GM13976 (cell line): ENCODE measurements at regions not wholly inside any gene's neighbourhood (a gene's known extent, or its start where the extent isn't known, plus 50 kb on each side); places are given as distances from the start of the nearest gene placed in this dataset.

Source experiments
- DNase-seq: peaks from one replicate; pipeline ENCODE4 v3.0.0; 2012; ENCODE audit warnings: low spot score
- in situ Hi-C: fragments of 300-500 bp; cut with MboI; formaldehyde crosslinking; loops from one replicate; pipeline ENCODE4 v1.12.0; 2022; ENCODE audit warnings: low sequenced_read_pairs, mixed read lengths, inconsistent platforms; ENCODE audit not compliant: unreplicated experiment
- TF ChIP-seq, protein P1 (sequence below): IDR thresholded peaks from 2 replicates; pipeline ENCODE4 v1.5.1; 2012; ENCODE audit warnings: borderline replicate concordance, mild to moderate bottlenecking; ENCODE audit not compliant: insufficient read depth; ENCODE audit errors: extremely low read depth, missing control alignments, control extremely low read depth

DNA sequence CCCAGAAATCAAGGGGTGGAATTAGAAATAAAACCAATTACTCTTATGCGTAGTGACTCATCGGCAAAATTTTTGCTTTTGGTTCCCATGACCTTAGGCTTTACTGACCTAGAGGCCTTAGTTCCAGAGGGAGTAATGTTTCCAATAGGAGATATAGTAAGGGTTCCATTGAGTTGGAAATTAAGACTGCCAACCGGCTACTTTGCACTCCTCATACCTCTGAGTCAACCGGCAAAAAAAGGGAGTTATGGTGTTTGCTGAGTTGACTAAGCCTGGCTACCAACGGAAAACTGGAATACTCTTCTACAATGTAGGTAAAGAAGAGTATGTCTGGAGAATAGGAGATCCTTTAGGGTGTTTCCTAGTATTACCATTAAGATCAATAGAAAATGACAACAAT, 919.8 kb downstream of the CENPC start:
- DNase-seq = no peak
- in situ Hi-C loops = no loop called here
- TF ChIP-seq, protein P1, sequence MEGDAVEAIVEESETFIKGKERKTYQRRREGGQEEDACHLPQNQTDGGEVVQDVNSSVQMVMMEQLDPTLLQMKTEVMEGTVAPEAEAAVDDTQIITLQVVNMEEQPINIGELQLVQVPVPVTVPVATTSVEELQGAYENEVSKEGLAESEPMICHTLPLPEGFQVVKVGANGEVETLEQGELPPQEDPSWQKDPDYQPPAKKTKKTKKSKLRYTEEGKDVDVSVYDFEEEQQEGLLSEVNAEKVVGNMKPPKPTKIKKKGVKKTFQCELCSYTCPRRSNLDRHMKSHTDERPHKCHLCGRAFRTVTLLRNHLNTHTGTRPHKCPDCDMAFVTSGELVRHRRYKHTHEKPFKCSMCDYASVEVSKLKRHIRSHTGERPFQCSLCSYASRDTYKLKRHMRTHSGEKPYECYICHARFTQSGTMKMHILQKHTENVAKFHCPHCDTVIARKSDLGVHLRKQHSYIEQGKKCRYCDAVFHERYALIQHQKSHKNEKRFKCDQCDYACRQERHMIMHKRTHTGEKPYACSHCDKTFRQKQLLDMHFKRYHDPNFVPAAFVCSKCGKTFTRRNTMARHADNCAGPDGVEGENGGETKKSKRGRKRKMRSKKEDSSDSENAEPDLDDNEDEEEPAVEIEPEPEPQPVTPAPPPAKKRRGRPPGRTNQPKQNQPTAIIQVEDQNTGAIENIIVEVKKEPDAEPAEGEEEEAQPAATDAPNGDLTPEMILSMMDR = no peak

DNA sequence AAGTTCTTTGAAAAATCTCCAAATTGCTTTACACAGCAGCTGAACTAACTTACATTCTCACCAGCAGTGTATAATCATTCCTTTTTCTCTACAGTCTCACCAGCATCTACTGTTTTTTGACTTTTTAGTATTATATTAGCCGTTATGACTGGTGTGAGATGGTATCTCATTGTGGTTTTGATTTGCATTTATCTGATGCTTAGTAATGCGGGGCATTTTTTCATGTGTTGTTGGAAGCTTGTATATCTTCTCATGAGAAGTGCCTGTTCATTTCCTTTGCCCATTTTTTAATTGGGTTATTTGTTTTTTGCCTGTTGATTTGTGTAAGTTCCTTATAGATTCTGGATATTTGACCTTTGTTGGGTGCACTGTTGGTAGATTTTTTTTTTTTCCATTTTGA, 931.7 kb downstream of the CENPC start:
- TF ChIP-seq, protein P1 = no peak
- DNase-seq = no peak
- in situ Hi-C loops = no loop called here

DNA sequence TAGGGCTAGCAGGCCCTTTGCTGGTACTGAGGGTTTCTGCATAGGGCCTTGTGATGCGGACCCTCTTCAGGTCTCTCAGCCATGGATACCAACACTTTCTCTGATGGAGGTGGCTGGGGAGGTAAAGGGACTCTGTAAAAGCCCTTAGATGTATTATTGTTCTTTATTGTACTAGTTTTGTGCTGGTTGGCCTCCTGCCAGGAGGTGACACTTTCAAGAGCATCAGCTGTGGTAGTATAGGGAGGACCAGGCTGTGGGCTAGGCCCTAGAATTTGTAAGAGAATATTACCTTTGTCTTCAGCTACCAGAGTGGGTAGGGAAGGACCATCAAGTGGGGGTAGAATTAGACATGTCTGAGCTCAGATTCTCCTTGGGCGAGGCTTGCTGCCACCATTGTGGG, 936.3 kb downstream of the CENPC start:
- TF ChIP-seq, protein P1 = no peak
- in situ Hi-C loops = no loop called here
- no peak for DNase-seq

DNA sequence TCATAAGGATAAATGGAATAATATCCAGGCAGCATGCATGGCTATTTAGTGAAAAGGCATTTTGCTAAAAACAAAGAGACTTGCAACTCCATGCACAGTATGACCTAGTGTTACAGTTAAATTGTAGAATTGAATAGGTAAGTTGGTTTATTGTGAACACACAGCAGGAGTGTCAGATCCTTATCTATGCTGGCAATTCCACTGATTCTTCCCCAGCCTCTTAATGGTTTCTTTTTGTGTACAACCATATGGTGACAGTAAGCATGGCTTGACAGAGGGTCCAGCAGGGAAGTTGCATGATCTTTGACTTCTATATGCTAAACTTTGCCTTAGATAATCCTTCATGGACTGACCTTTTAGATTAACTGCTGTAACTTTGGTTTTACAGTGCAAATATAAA, 936.6 kb upstream of the EPHA5 start:
- no peak for DNase-seq
- in situ Hi-C loops = no loop called here
- TF ChIP-seq, protein P1 = no peak

DNA sequence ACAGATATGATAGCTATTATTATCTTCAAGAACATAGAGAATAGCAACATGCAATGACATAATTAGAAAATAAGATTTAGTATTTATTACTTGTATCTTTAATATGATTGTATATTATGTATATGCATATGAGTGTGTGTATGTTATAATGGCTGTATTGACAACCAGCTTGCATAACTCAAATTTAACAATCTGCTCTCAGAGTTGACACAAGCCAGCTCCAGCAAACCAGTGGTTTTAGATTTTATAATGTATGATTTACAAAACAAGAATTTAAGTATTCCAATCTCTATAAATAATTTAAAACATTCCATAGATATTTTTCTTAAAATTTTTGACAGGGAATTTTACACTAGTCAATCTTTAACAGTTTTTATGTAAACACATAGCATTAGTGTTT, 935.9 kb upstream of the EPHA5 start:
- in situ Hi-C loops = no loop called here
- no peak for DNase-seq
- TF ChIP-seq, protein P1 = no peak

DNA sequence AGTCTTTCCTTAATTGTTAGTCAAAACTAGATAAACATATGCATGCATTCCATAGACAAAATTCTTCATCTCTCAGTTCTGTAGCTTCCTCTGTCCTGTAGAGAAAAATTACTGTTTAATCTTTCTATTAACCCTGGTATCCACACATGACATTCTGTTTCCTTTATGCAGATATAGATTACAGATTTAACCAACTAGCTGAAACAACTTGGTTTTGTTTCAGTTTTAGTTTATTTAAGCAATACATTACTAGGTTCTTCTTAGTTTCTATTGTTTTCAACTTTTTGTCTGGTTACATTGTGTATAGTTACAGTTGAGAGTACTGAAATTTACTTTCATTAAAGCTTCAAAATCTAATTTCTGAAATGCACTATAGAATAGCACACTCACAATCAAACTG, 933.9 kb upstream of the EPHA5 start:
- DNase-seq = no peak
- TF ChIP-seq, protein P1 = no peak
- in situ Hi-C loops = no loop called here

DNA sequence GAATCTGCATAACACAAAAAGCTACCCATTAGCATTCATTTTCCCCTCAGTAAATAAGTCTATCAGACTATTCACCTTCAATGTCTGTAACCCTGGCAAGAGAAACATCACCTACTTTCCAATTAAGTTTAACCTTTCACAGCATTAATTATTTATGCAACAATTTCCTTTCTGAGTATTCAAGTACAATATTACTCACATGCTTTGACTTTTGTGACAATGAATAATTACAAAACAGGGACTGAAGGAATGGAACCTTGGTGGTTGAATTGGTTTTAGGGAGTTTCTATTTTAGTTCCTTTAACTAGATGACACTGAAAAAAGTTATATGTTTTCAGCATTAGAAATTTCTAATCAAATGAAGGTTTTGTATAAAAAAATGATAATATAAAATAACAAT, 932.3 kb upstream of the EPHA5 start:
- DNase-seq = no peak
- in situ Hi-C loops = no loop called here
- TF ChIP-seq, protein P1 = no peak
